CD14-positive monocyte (primary cell): ENCODE measurements at regions not wholly inside any gene's neighbourhood (a gene's known extent, or its start where the extent isn't known, plus 50 kb on each side); places are given as distances from the start of the nearest gene placed in this dataset.
"Not testable (repeated sequence)": the region's sequence is repeated elsewhere in the genome, so short reads cannot be mapped to it uniquely, and the experiment has no call there.

Experiments used
- DNase-seq, 3 donors: peaks; one replicate each; pipeline ENCODE4 v3.0.0-alpha.2; 2011 to 2022
- H2AFZ ChIP-seq: 2 replicates; pipeline ENCODE4 v1.6.0; 2012; ENCODE audit warnings: mild to moderate bottlenecking, low read depth, low read length, inconsistent platforms; ENCODE audit not compliant: insufficient read depth, poor library complexity, severe bottlenecking
- H3K27ac ChIP-seq, 2 donors: 1 replicate in 1 of 2; 2 replicates in 1 of 2; pipeline ENCODE4 v1.5.1; 2012 to 2013; ENCODE audit warnings: low read length in 2 of 2, control low read depth in 1 of 2, inconsistent platforms in 1 of 2, low read depth in 1 of 2, mild to moderate bottlenecking in 1 of 2
- H3K27me3 ChIP-seq, 2 donors: one replicate each; pipeline versions ENCODE4 v1.6.0 to v1.6.1; 2011 to 2013; ENCODE audit warnings: low read length in 2 of 2; ENCODE audit not compliant: control insufficient read depth in 2 of 2, insufficient read depth in 2 of 2
- H3K36me3 ChIP-seq, 2 donors: replicated peaks in 1 of 2; 1 replicate in 1 of 2; 2 replicates in 1 of 2; pipeline versions ENCODE4 v1.5.1 to v1.6.1; 2012 to 2013; ENCODE audit warnings: low read length in 2 of 2, control low read depth in 1 of 2, inconsistent platforms in 1 of 2, mild to moderate bottlenecking in 1 of 2; ENCODE audit not compliant: insufficient read depth in 2 of 2, control insufficient read depth in 1 of 2
- H3K4me1 ChIP-seq, 2 donors: 1 replicate in 1 of 2; 2 replicates in 1 of 2; pipeline versions ENCODE4 v1.5.1 to v1.6.1; 2012 to 2013; ENCODE audit warnings: low read length in 2 of 2, control low read depth in 1 of 2, inconsistent platforms in 1 of 2, mild to moderate bottlenecking in 1 of 2, moderate library complexity in 1 of 2; ENCODE audit not compliant: insufficient read depth in 2 of 2, control insufficient read depth in 1 of 2
- H3K4me2 ChIP-seq: replicated peaks from 2 replicates; pipeline ENCODE3; 2012; ENCODE audit warnings: low read length, moderate library complexity, mild to moderate bottlenecking; ENCODE audit not compliant: poor library complexity, severe bottlenecking; ENCODE audit errors: extremely low read depth
- H3K4me3 ChIP-seq, 3 experiments: fragments of 200-600 bp in 1 of 3; sonication (generic) in 1 of 3; replicated peaks in 1 of 3; 1 replicate in 2 of 3; 2 replicates in 1 of 3; pipeline ENCODE4 v1.5.1; 2011 to 2013; ENCODE audit warnings: low read length in 3 of 3, mild to moderate bottlenecking in 3 of 3, control low read depth in 2 of 3, low read depth in 2 of 3, inconsistent platforms in 1 of 3, moderate library complexity in 1 of 3
- H3K79me2 ChIP-seq: 2 replicates; pipeline ENCODE4 v1.6.0; 2012; ENCODE audit warnings: mild to moderate bottlenecking, control low read depth, inconsistent platforms, low read length, moderate library complexity; ENCODE audit not compliant: insufficient read depth
- H3K9ac ChIP-seq: 2 replicates; pipeline ENCODE4 v1.6.0; 2017; ENCODE audit warnings: low read length, mild to moderate bottlenecking; ENCODE audit not compliant: insufficient read depth, poor library complexity, severe bottlenecking
- H3K9me3 ChIP-seq, 2 donors: replicated peaks in 1 of 2; 1 replicate in 1 of 2; 2 replicates in 1 of 2; pipeline versions ENCODE4 v1.5.1 to v1.6.1; 2012 to 2013; ENCODE audit warnings: low read length in 2 of 2, control low read depth in 1 of 2; ENCODE audit not compliant: control insufficient read depth in 1 of 2, insufficient read depth in 1 of 2
- H4K20me1 ChIP-seq: 2 replicates; pipeline ENCODE4 v1.6.0; 2012; ENCODE audit warnings: mild to moderate bottlenecking, low read length, control low read depth, moderate library complexity; ENCODE audit not compliant: insufficient read depth
- H3K27ac Mint-ChIP-seq, 7 donors: one replicate each; pipeline ENCODE4 v1.8.0; 2020; ENCODE audit warnings: mild to moderate bottlenecking in 7 of 7, mixed read lengths in 7 of 7, moderate library complexity in 6 of 7, inconsistent platforms in 2 of 7
- H3K27me3 Mint-ChIP-seq, 3 donors: one replicate each; pipeline ENCODE4 v1.8.0; 2021 to 2022; ENCODE audit warnings: low read depth in 3 of 3, mild to moderate bottlenecking in 3 of 3, mixed read lengths in 3 of 3, moderate library complexity in 3 of 3, inconsistent platforms in 1 of 3
- H3K36me3 Mint-ChIP-seq, 2 donors: one replicate each; pipeline ENCODE4 v1.8.0; 2020; ENCODE audit warnings: mixed read lengths in 2 of 2, inconsistent platforms in 1 of 2, mild to moderate bottlenecking in 1 of 2
- H3K4me1 Mint-ChIP-seq: one replicate; pipeline ENCODE4 v1.8.0; 2020; ENCODE audit warnings: mild to moderate bottlenecking, mixed read lengths
- H3K4me3 Mint-ChIP-seq, 2 donors: one replicate each; pipeline ENCODE4 v1.8.0; 2020; ENCODE audit warnings: mild to moderate bottlenecking in 2 of 2, mixed read lengths in 2 of 2, moderate library complexity in 1 of 2
- H3K9me3 Mint-ChIP-seq, 7 donors: one replicate each; pipeline ENCODE4 v1.8.0; 2020 to 2022; ENCODE audit warnings: mixed read lengths in 7 of 7, mild to moderate bottlenecking in 6 of 7, moderate library complexity in 6 of 7, inconsistent platforms in 2 of 7
- CTCF ChIP-seq: fragments of 200-600 bp; IDR thresholded peaks from one replicate; pipeline ENCODE4 v1.8.0; 2022; ENCODE audit warnings: antibody characterized with exemption, mild to moderate bottlenecking
- WGBS: methylation state at CpG from one replicate; pipeline ENCODE4 v1.1.5; 2013; ENCODE audit warnings: missing lambda C conversion rate; ENCODE audit not compliant: insufficient coverage; 5-methylcytosine and 5-hydroxymethylcytosine counted together
- intact Hi-C, 2 donors: fragments of 100-400 bp; cut with micrococcal nuclease; formaldehyde crosslinking; loops; one replicate each; pipeline versions ENCODE4 v1.15.0 to v1.15.1; 2023

- H3K4me1 ChIP-seq, H3K36me3 ChIP-seq, H3K9ac ChIP-seq, H3K9me3 ChIP-seq, H3K27ac Mint-ChIP-seq, H3K27me3 Mint-ChIP-seq, H3K36me3 Mint-ChIP-seq, H3K27ac ChIP-seq, H3K4me1 Mint-ChIP-seq, H3K4me3 ChIP-seq, H3K4me2 ChIP-seq, DNase-seq, H3K9me3 Mint-ChIP-seq, H2AFZ ChIP-seq, H3K4me3 Mint-ChIP-seq, H3K27me3 ChIP-seq, intact Hi-C loops, H4K20me1 ChIP-seq, H3K79me2 ChIP-seq: not testable (repeated sequence)
- 40% methylated on average over 1 of the region's 4 CpGs for WGBS
These were observed 63.5 kb upstream of the MXRA5 start for GRCh38 chrX:3409936-3410335.

- no peak for TF ChIP-seq CTCF
- Mint-ChIP-seq H3K4me3 (no peak overlapping the region), H3K9me3 (peaks cover 0 to 4% (median under 1%) of the 10 kb centered on the region in 7 donors), H3K27me3 (peaks cover 0 to 4% (median 2%) of the 10 kb centered on the region in 3 donors), H3K27ac (no peak overlapping the region), H3K4me1 (no peaks in the 10 kb centered on the region), H3K36me3 (no peaks in the 10 kb centered on the region)
- H4K20me1 ChIP-seq = no peaks in the 10 kb centered on the region
- H3K9ac ChIP-seq = no peak overlapping the region
- H3K4me2 ChIP-seq = no peak overlapping the region
- intact Hi-C loops = no loop called here
- H3K4me3 ChIP-seq = no peak overlapping the region
- no peaks in the 10 kb centered on the region for H3K79me2 ChIP-seq
- DNase-seq = no peak
- H3K9me3 ChIP-seq = no peaks in the 10 kb centered on the region
- no peaks in the 10 kb centered on the region for H3K36me3 ChIP-seq
- H3K27ac ChIP-seq = no peak overlapping the region
- no peaks in the 10 kb centered on the region for H3K27me3 ChIP-seq
- no peaks in the 10 kb centered on the region for H3K4me1 ChIP-seq
- 80% methylated on average over 1 of the region's 3 CpGs for WGBS
- no peak overlapping the region for H2AFZ ChIP-seq
These were observed 61.3 kb upstream of the MXRA5 start for GRCh38 chrX:3407781-3408180.
